ENCODE measurements at regions not wholly inside any gene's neighbourhood (a gene's known extent, or its start where the extent isn't known, plus 50 kb on each side); places are given as distances from the start of the nearest gene placed in this dataset.

GRCh38 chr18:59061914-59062642 lies 77.6 kb upstream of the SEC11C start:
- TF ChIP-seq CTCF (IDR thresholded peaks at IDR 0.05) (no peak), POLR2A (IDR thresholded peaks at IDR 0.05) (no peak)
